SK-N-SH (cell line): ENCODE measurements at regions not wholly inside any gene's neighbourhood (a gene's known extent, or its start where the extent isn't known, plus 50 kb on each side); places are given as distances from the start of the nearest gene placed in this dataset.

Source experiments
- CTCF ChIA-PET: fragments of 300-600, 350-600 bp; formaldehyde crosslinking; extraction: SDS; loops from one replicate; lab custom pipeline; 2021; lab: Yijun Ruan, JAX
- POLR2A ChIA-PET: fragments of 350-600 bp; sonication (Branson Sonifier 250); formaldehyde crosslinking; extraction: SDS; loops from one replicate; lab custom pipeline; 2020; ENCODE audit warnings: antibody characterized with exemption, inconsistent platforms; lab: Yijun Ruan, JAX
- DNase-seq: peaks from one replicate; pipeline ENCODE4 v3.0.0; 2012
- H2AFZ ChIP-seq: fragments of 200-600 bp; sonication (generic); 2 replicates; pipeline ENCODE4 v1.8.1; 2016; ENCODE audit warnings: antibody characterized with exemption, mild to moderate bottlenecking, low read depth
- H3F3A ChIP-seq: fragments of 200-600 bp; sonication (generic); replicated peaks from 2 replicates; pipeline ENCODE3; 2016; ENCODE audit warnings: antibody characterized with exemption, mild to moderate bottlenecking; ENCODE audit not compliant: insufficient read depth
- H3K27ac ChIP-seq, 2 experiments: fragments of 200-500 bp in 1 of 2; fragments of 200-600 bp in 1 of 2; sonication (Bioruptor generic) in 1 of 2; sonication (generic), shearing (Covaris generic) in 1 of 2; 2 replicates each; pipeline versions ENCODE4 v1.5.1 to v1.6.1; 2014 to 2016; ENCODE audit warnings: low read depth in 2 of 2, inconsistent platforms in 1 of 2, low read length in 1 of 2, mild to moderate bottlenecking in 1 of 2, mixed read lengths in 1 of 2
- H3K27me3 ChIP-seq: fragments of 200-600 bp; sonication (generic), shearing (Covaris generic); 2 replicates; pipeline ENCODE4 v1.6.1; 2016; ENCODE audit warnings: mixed run types; ENCODE audit not compliant: insufficient read depth
- H3K36me3 ChIP-seq, 2 experiments: fragments of 200-500 bp in 1 of 2; fragments of 200-600 bp in 1 of 2; sonication (Bioruptor generic) in 1 of 2; sonication (generic) in 1 of 2; replicated peaks in 1 of 2; 2 replicates each; pipeline versions ENCODE3 to v1.5.1; 2014 to 2016; ENCODE audit warnings: low read length in 1 of 2, mild to moderate bottlenecking in 1 of 2; ENCODE audit not compliant: insufficient read depth in 2 of 2, control insufficient read depth in 1 of 2
- H3K4me1 ChIP-seq, 2 experiments: fragments of 200-500 bp in 1 of 2; fragments of 200-600 bp in 1 of 2; sonication (Bioruptor generic) in 1 of 2; sonication (generic), shearing (Covaris generic) in 1 of 2; 2 replicates each; pipeline versions ENCODE4 v1.5.1 to v1.6.1; 2014 to 2016; ENCODE audit warnings: low read depth in 1 of 2, low read length in 1 of 2, mixed run types in 1 of 2; ENCODE audit not compliant: insufficient read depth in 2 of 2, control insufficient read depth in 1 of 2
- H3K4me2 ChIP-seq: fragments of 200-600 bp; sonication (generic), shearing (Covaris generic); 2 replicates; pipeline ENCODE4 v1.6.1; 2017; ENCODE audit warnings: mixed run types
- H3K4me3 ChIP-seq, 2 experiments: fragments of 200-500 bp in 1 of 2; fragments of 200-600 bp in 1 of 2; sonication (Bioruptor generic) in 1 of 2; sonication (generic), shearing (Covaris generic) in 1 of 2; 2 replicates each; pipeline versions ENCODE4 v1.5.1 to v1.8.1; 2014 to 2016; ENCODE audit warnings: low read depth in 2 of 2, inconsistent platforms in 1 of 2, low read length in 1 of 2, mild to moderate bottlenecking in 1 of 2, mixed read lengths in 1 of 2, moderate library complexity in 1 of 2
- H3K79me2 ChIP-seq: fragments of 200-600 bp; sonication (generic); 2 replicates; pipeline ENCODE4 v1.8.1; 2017; ENCODE audit warnings: mild to moderate bottlenecking; ENCODE audit not compliant: insufficient read depth
- H3K9ac ChIP-seq: fragments of 200-600 bp; sonication (generic); 2 replicates; pipeline ENCODE4 v1.6.1; 2017; ENCODE audit warnings: mixed run types
- H3K9me2 ChIP-seq: fragments of 200-600 bp; sonication (generic); 2 replicates; pipeline ENCODE4 v1.6.1; 2017; ENCODE audit warnings: mixed run types
- H3K9me3 ChIP-seq: fragments of 200-600 bp; sonication (generic); 2 replicates; pipeline ENCODE4 v1.6.1; 2017; ENCODE audit warnings: mixed run types, mild to moderate bottlenecking, moderate library complexity
- H4K20me1 ChIP-seq: fragments of 200-600 bp; sonication (generic); 2 replicates; pipeline ENCODE4 v1.6.1; 2017; ENCODE audit warnings: mild to moderate bottlenecking, mixed run types; ENCODE audit not compliant: insufficient read depth
- CHD2 ChIP-seq: fragments of 150-350 bp; IDR thresholded peaks from 2 replicates; pipeline ENCODE4 v1.6.1; 2018; ENCODE audit warnings: low read length; ENCODE audit not compliant: partially characterized antibody
- EP300 ChIP-seq, 2 experiments: IDR thresholded peaks; 2 replicates each; pipeline versions ENCODE4 v1.4.0 to v1.6.1; 2012; ENCODE audit warnings: borderline replicate concordance in 1 of 2, low read depth in 1 of 2, low read length in 1 of 2
- FOSL2 ChIP-seq: IDR thresholded peaks from 2 replicates; pipeline ENCODE4 v1.4.0; 2012; ENCODE audit warnings: low read depth, mild to moderate bottlenecking, moderate library complexity, borderline replicate concordance
- FOXM1 ChIP-seq: IDR thresholded peaks from 2 replicates; pipeline ENCODE4 v1.4.0; 2012; ENCODE audit warnings: low read depth, mild to moderate bottlenecking
- GABPA ChIP-seq: IDR thresholded peaks from 2 replicates; pipeline ENCODE4 v1.4.0; 2012; ENCODE audit warnings: low read depth, mild to moderate bottlenecking
- GATA2 ChIP-seq: sonication (generic); formaldehyde crosslinking; IDR thresholded peaks from 2 replicates; pipeline ENCODE4 v1.5.0; 2020; ENCODE audit warnings: mild to moderate bottlenecking, missing genetic modification reagents
- JUND ChIP-seq: IDR thresholded peaks from 2 replicates; pipeline ENCODE4 v1.4.0; 2012
- MAX ChIP-seq: IDR thresholded peaks from 2 replicates; pipeline ENCODE4 v1.4.0; 2012; ENCODE audit warnings: low read depth
- MXI1 ChIP-seq: IDR thresholded peaks from 2 replicates; pipeline ENCODE4 v1.6.1; 2012; ENCODE audit warnings: mild to moderate bottlenecking, low read depth, low read length, improper control_type of control experiment
- NFIC ChIP-seq: IDR thresholded peaks from 2 replicates; pipeline ENCODE4 v1.4.0; 2012; ENCODE audit warnings: borderline replicate concordance
- NRF1 ChIP-seq: IDR thresholded peaks from 2 replicates; pipeline ENCODE4 v1.6.1; 2012; ENCODE audit warnings: low read depth, mild to moderate bottlenecking, low read length
- PBX3 ChIP-seq: IDR thresholded peaks from 2 replicates; pipeline ENCODE4; 2012
- RFX5 ChIP-seq: IDR thresholded peaks from 2 replicates; pipeline ENCODE4 v1.6.1; 2012; ENCODE audit warnings: mild to moderate bottlenecking, improper control_type of control experiment, low read length
- RXRA ChIP-seq: IDR thresholded peaks from 2 replicates; pipeline ENCODE4 v1.4.0; 2012; ENCODE audit warnings: low read depth, mild to moderate bottlenecking, borderline replicate concordance
- TCF12 ChIP-seq: IDR thresholded peaks from 2 replicates; pipeline ENCODE4 v1.4.0; 2012
- USF2 ChIP-seq: fragments of 150-350 bp; IDR thresholded peaks from 2 replicates; pipeline ENCODE4 v1.6.1; 2017; ENCODE audit warnings: antibody characterized with exemption, low read length, low read depth, borderline replicate concordance
- ZBTB33 ChIP-seq: IDR thresholded peaks from 2 replicates; pipeline ENCODE4 v1.4.0; 2012; ENCODE audit warnings: low read depth, borderline replicate concordance
- WGBS: methylation state at CpG from one replicate; pipeline ENCODE4 v1.1.6; 2017; ENCODE audit warnings: low lambda C conversion rate; 5-methylcytosine and 5-hydroxymethylcytosine counted together

GRCh38 chr4:23972187-23972586 is 82.3 kb upstream of the PPARGC1A start:
- TF ChIP-seq PBX3 (no peak), RXRA (no peak), EP300 (IDR thresholded peaks at IDR 0.05; ENCODE audit: borderline replicate concordance in 1 of 2, low read depth in 1 of 2, low read length in 1 of 2) (no peak), NFIC (no peak), USF2 (no peak), RFX5 (no peak), TCF12 (no peak), JUND (no peak), ZBTB33 (no peak), MAX (no peak), FOXM1 (no peak), CHD2 (no peak)
- Histone ChIP-seq H3K27me3 (no peaks in the 10 kb centered on the region), H3F3A (no peaks in the 10 kb centered on the region), H3K9me2 (no peaks in the 10 kb centered on the region), H3K79me2 (no peaks in the 10 kb centered on the region), H3K4me3 (no peak overlapping the region), H3K27ac (no peak overlapping the region), H3K9ac (no peak overlapping the region), H3K9me3 (no peaks in the 10 kb centered on the region), H3K36me3 (no peaks in the 10 kb centered on the region), H3K4me1 (no peaks in the 10 kb centered on the region), H4K20me1 (no peaks in the 10 kb centered on the region), H2AFZ (no peak overlapping the region), H3K4me2 (no peak overlapping the region)
- ChIA-PET CTCF (no interaction called here), POLR2A (no interaction called here)
- WGBS, result 7% methylated on average over 2 of the region's 2 CpGs
- no peak for DNase-seq

- no peak for DNase-seq
- H4K20me1 ChIP-seq, result no peaks in the 10 kb centered on the region
- no peak overlapping the region for H3K4me2 ChIP-seq
- TF ChIP-seq ZBTB33 (no peak), PBX3 (no peak), JUND (no peak), CHD2 (no peak), GATA2 (no peak), MXI1 (no peak), EP300 (IDR thresholded peaks at IDR 0.05; ENCODE audit: borderline replicate concordance in 1 of 2, low read depth in 1 of 2, low read length in 1 of 2) (no peak), GABPA (no peak), FOSL2 (no peak), NRF1 (no peak)
- no peaks in the 10 kb centered on the region for H3K9me2 ChIP-seq
- no peak overlapping the region for H3K4me3 ChIP-seq
- ChIA-PET POLR2A (no interaction called here), CTCF (interaction anchor here (1.2 kb wide), 1 partner anchor 112 kb away, joined by 3 read pairs; no protein-coding TSS in a partner anchor)
- H3K27me3 ChIP-seq, result no peaks in the 10 kb centered on the region
- H3K79me2 ChIP-seq, result no peaks in the 10 kb centered on the region
- no peaks in the 10 kb centered on the region for H3F3A ChIP-seq
- H3K36me3 ChIP-seq, result no peaks in the 10 kb centered on the region
- no peaks in the 10 kb centered on the region for H3K4me1 ChIP-seq
- H3K9me3 ChIP-seq, result no peaks in the 10 kb centered on the region
- H3K9ac ChIP-seq, result no peak overlapping the region
- 60% methylated on average over 6 of the region's 6 CpGs for WGBS
- no peak overlapping the region for H3K27ac ChIP-seq
- no peak overlapping the region for H2AFZ ChIP-seq
These were observed 80.5 kb upstream of the PPARGC1A start for GRCh38 chr4:23970201-23970850.
